HEK293 (cell line): ENCODE measurements at regions not wholly inside any gene's neighbourhood (a gene's known extent, or its start where the extent isn't known, plus 50 kb on each side); places are given as distances from the start of the nearest gene placed in this dataset.

Experiments used
- CTCF ChIA-PET: fragments of 350-600 bp; formaldehyde crosslinking; extraction: SDS; loops from one replicate; lab custom pipeline; 2021; ENCODE audit warnings: antibody characterized with exemption; lab: Yijun Ruan, JAX
- POLR2A ChIA-PET: fragments of 300-600 bp; formaldehyde crosslinking; extraction: SDS; loops from one replicate; lab custom pipeline; 2020; ENCODE audit warnings: antibody characterized with exemption, inconsistent platforms; lab: Yijun Ruan, JAX
- H3K27ac ChIP-seq: fragments of 200-500 bp; sonication (Bioruptor generic); 2 replicates; pipeline ENCODE4 v1.5.1; 2014; ENCODE audit warnings: low read depth, low read length, control low read depth, inconsistent platforms; ENCODE audit errors: extremely low read depth
- H3K36me3 ChIP-seq, 2 experiments: fragments of 200-500 bp in 1 of 2; sonication (Bioruptor generic) in 1 of 2; 1 replicate in 1 of 2; 2 replicates in 1 of 2; pipeline ENCODE4 v1.5.1; 2014 to 2017; ENCODE audit warnings: inconsistent platforms in 2 of 2, low read length in 2 of 2; ENCODE audit not compliant: control insufficient read depth in 2 of 2, insufficient read depth in 1 of 2
- H3K4me1 ChIP-seq: fragments of 200-500 bp; sonication (Bioruptor generic); 2 replicates; pipeline ENCODE4 v1.5.1; 2014; ENCODE audit warnings: mild to moderate bottlenecking, low read length, inconsistent platforms; ENCODE audit not compliant: control insufficient read depth, insufficient read depth
- H3K4me3 ChIP-seq: 2 replicates; pipeline ENCODE4 v1.5.1; 2011; ENCODE audit warnings: low read depth, mild to moderate bottlenecking, control low read depth, low read length, moderate library complexity
- H3K9me3 ChIP-seq: fragments of 200-500 bp; sonication (Bioruptor generic); 2 replicates; pipeline ENCODE4 v1.5.1; 2014; ENCODE audit warnings: low read depth, low read length, inconsistent platforms; ENCODE audit not compliant: control insufficient read depth, insufficient read depth
- EGR2 ChIP-seq: fragments of 450-650 bp; formaldehyde crosslinking; IDR thresholded peaks from 2 replicates; pipeline ENCODE4 v1.5.1; 2016; ENCODE audit warnings: low read depth, missing biosample characterization, missing genetic modification characterization
- FEZF1 ChIP-seq: fragments of 450-650 bp; formaldehyde crosslinking; IDR thresholded peaks from 2 replicates; pipeline ENCODE4 v1.5.1; 2016; ENCODE audit warnings: missing biosample characterization, missing genetic modification characterization
- HOXD13 ChIP-seq: sonication (generic); formaldehyde crosslinking; IDR thresholded peaks from 2 replicates; pipeline ENCODE4 v1.8.0; 2022; ENCODE audit warnings: missing genetic modification reagents, borderline replicate concordance
- IKZF3 ChIP-seq: fragments of 450-650 bp; IDR thresholded peaks from 2 replicates; pipeline ENCODE4 v1.5.0; 2018; ENCODE audit warnings: missing biosample characterization, mild to moderate bottlenecking, missing genetic modification characterization, moderate library complexity
- KLF1 ChIP-seq: fragments of 450-650 bp; formaldehyde crosslinking; IDR thresholded peaks from 2 replicates; pipeline ENCODE4 v1.5.1; 2016; ENCODE audit warnings: missing biosample characterization, missing genetic modification characterization
- KLF10 ChIP-seq: fragments of 450-650 bp; IDR thresholded peaks from 2 replicates; pipeline ENCODE4 v1.5.1; 2018; ENCODE audit warnings: missing biosample characterization, mild to moderate bottlenecking, missing genetic modification characterization
- ZFP3 ChIP-seq: fragments of 450-650 bp; formaldehyde crosslinking; IDR thresholded peaks from 2 replicates; pipeline ENCODE4 v1.5.1; 2016; ENCODE audit warnings: low read depth, missing biosample characterization, missing genetic modification characterization
- ZIC2 ChIP-seq: fragments of 450-650 bp; formaldehyde crosslinking; IDR thresholded peaks from 2 replicates; pipeline ENCODE4 v1.5.1; 2016; ENCODE audit warnings: missing biosample characterization, missing genetic modification characterization
- ZNF140 ChIP-seq: fragments of 450-650 bp; formaldehyde crosslinking; IDR thresholded peaks from 2 replicates; pipeline ENCODE4 v1.5.1; 2016; ENCODE audit warnings: missing biosample characterization, missing genetic modification characterization
- ZNF157 ChIP-seq: fragments of 450-650 bp; formaldehyde crosslinking; IDR thresholded peaks from 2 replicates; pipeline ENCODE4 v1.5.1; 2016; ENCODE audit warnings: missing biosample characterization, missing genetic modification characterization
- ZNF335 ChIP-seq: fragments of 450-650 bp; formaldehyde crosslinking; conservative IDR thresholded peaks from 2 replicates; pipeline ENCODE4 v1.5.1; 2016; ENCODE audit warnings: missing biosample characterization, missing genetic modification characterization
- ZNF529 ChIP-seq: fragments of 450-650 bp; formaldehyde crosslinking; IDR thresholded peaks from 2 replicates; pipeline ENCODE4 v1.5.1; 2017; ENCODE audit warnings: missing genetic modification characterization, missing biosample characterization; ENCODE audit not compliant: insufficient replicate concordance
- ZNF555 ChIP-seq: fragments of 450-650 bp; formaldehyde crosslinking; conservative IDR thresholded peaks from 2 replicates; pipeline ENCODE4 v1.5.1; 2017; ENCODE audit warnings: missing biosample characterization, mild to moderate bottlenecking, missing genetic modification characterization, inconsistent platforms
- ZNF596 ChIP-seq: fragments of 450-650 bp; IDR thresholded peaks from 2 replicates; pipeline ENCODE4 v1.5.0; 2018; ENCODE audit warnings: missing biosample characterization, mild to moderate bottlenecking, missing genetic modification characterization, moderate library complexity
- ZNF768 ChIP-seq: fragments of 450-650 bp; formaldehyde crosslinking; IDR thresholded peaks from 2 replicates; pipeline ENCODE4 v1.5.1; 2018; ENCODE audit warnings: missing biosample characterization, mild to moderate bottlenecking, missing genetic modification characterization
- ZNF792 ChIP-seq: fragments of 450-650 bp; formaldehyde crosslinking; IDR thresholded peaks from 2 replicates; pipeline ENCODE4 v1.5.1; 2016; ENCODE audit warnings: missing biosample characterization, missing genetic modification characterization
- ZSCAN16 ChIP-seq: fragments of 450-650 bp; formaldehyde crosslinking; IDR thresholded peaks from 2 replicates; pipeline ENCODE4 v1.5.1; 2016; ENCODE audit warnings: missing biosample characterization, missing genetic modification characterization
- TF ChIP-seq, protein P1 (sequence below): fragments of 450-650 bp; formaldehyde crosslinking; IDR thresholded peaks from 2 replicates; pipeline ENCODE4 v1.5.1; 2016; ENCODE audit warnings: missing biosample characterization, missing genetic modification characterization, low read depth
- TF ChIP-seq, protein P2 (sequence below): fragments of 450-650 bp; IDR thresholded peaks from 2 replicates; pipeline ENCODE4 v1.5.1; 2018; ENCODE audit warnings: missing biosample characterization, mild to moderate bottlenecking, missing genetic modification characterization
- TF ChIP-seq, protein P3 (sequence below): fragments of 450-650 bp; formaldehyde crosslinking; IDR thresholded peaks from 2 replicates; pipeline ENCODE4 v1.5.1; 2016; ENCODE audit warnings: missing biosample characterization, missing genetic modification characterization, borderline replicate concordance
- TF ChIP-seq, protein P4 (sequence below): fragments of 450-650 bp; formaldehyde crosslinking; IDR thresholded peaks from 2 replicates; pipeline ENCODE4 v1.5.1; 2016; ENCODE audit warnings: missing biosample characterization, missing genetic modification characterization
- TF ChIP-seq, protein P5 (sequence below): fragments of 450-650 bp; formaldehyde crosslinking; IDR thresholded peaks from 2 replicates; pipeline ENCODE4 v1.5.1; 2017; ENCODE audit warnings: missing biosample characterization, missing genetic modification characterization
- TF ChIP-seq, protein P6 (sequence below): fragments of 450-650 bp; formaldehyde crosslinking; IDR thresholded peaks from 2 replicates; pipeline ENCODE4 v1.5.1; 2016; ENCODE audit warnings: missing biosample characterization, missing genetic modification characterization, borderline replicate concordance

DNA sequence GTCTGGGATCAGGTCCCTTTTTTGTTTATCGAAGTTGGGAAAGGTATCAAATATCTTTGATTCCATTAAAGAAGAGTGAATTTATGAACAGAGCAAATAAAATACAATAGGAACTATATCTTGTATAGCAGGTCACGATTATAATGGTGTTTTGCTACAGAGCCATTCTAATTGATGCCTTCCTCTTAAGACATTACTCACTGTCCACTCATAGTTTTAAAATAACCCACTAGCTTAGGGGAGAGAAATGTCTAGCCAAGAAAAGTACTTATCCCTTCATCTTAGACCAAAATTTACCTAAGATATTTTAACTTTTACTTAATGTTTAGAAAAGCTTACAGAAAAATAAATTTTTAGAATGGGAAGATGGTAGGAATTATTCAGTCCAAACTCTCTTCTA lies 112.0 kb upstream of the PABPC4L start (continued):
- TF ChIP-seq ZIC2 (tag by site-specific recombination): no peak
- TF ChIP-seq ZNF596 (tag by site-specific recombination): no peak
- TF ChIP-seq ZNF792 (tag by site-specific recombination): no peak
- TF ChIP-seq, protein P1, sequence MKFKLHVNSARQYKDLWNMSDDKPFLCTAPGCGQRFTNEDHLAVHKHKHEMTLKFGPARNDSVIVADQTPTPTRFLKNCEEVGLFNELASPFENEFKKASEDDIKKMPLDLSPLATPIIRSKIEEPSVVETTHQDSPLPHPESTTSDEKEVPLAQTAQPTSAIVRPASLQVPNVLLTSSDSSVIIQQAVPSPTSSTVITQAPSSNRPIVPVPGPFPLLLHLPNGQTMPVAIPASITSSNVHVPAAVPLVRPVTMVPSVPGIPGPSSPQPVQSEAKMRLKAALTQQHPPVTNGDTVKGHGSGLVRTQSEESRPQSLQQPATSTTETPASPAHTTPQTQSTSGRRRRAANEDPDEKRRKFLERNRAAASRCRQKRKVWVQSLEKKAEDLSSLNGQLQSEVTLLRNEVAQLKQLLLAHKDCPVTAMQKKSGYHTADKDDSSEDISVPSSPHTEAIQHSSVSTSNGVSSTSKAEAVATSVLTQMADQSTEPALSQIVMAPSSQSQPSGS: no peak
- TF ChIP-seq ZNF335: no peak
- TF ChIP-seq KLF1: no peak

DNA sequence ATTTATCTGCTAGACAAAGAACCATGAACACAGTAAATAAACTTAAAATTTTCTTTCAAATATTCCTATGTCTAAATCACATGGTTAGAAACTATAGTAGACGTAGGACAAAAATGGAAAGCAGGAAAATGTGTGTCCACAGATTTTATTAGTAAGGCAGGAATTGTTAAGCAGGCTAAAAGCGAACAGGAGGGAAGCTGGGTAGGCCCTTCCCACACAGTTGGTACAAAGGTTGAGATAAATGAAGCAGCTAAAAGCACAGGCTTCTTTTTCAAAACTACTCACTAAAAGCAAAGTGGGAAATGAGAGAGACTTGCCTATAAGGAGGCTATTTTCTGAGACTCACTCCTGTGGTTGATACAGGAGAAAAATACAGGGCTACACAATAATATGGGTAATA lies 108.1 kb upstream of the PABPC4L start:
- ChIA-PET CTCF (no interaction called here), POLR2A (no interaction called here)
- H3K9me3 ChIP-seq: no peaks in the 10 kb centered on the region
- TF ChIP-seq, protein P2, sequence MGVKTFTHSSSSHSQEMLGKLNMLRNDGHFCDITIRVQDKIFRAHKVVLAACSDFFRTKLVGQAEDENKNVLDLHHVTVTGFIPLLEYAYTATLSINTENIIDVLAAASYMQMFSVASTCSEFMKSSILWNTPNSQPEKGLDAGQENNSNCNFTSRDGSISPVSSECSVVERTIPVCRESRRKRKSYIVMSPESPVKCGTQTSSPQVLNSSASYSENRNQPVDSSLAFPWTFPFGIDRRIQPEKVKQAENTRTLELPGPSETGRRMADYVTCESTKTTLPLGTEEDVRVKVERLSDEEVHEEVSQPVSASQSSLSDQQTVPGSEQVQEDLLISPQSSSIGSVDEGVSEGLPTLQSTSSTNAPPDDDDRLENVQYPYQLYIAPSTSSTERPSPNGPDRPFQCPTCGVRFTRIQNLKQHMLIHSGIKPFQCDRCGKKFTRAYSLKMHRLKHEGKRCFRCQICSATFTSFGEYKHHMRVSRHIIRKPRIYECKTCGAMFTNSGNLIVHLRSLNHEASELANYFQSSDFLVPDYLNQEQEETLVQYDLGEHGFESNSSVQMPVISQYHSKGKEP: no peak
- TF ChIP-seq KLF10 (no peak), EGR2 (tag by site-specific recombination) (no peak), ZNF555 (tag by site-specific recombination) (no peak), IKZF3 (tag by site-specific recombination) (no peak), ZNF157 (no peak), ZNF529 (no peak), ZNF140 (tag by site-specific recombination) (no peak), HOXD13 (CRISPR knock-in tag) (no peak), ZSCAN16 (tag by site-specific recombination) (no peak), FEZF1 (no peak), ZFP3 (no peak), ZNF768 (no peak)
- TF ChIP-seq, protein P3, sequence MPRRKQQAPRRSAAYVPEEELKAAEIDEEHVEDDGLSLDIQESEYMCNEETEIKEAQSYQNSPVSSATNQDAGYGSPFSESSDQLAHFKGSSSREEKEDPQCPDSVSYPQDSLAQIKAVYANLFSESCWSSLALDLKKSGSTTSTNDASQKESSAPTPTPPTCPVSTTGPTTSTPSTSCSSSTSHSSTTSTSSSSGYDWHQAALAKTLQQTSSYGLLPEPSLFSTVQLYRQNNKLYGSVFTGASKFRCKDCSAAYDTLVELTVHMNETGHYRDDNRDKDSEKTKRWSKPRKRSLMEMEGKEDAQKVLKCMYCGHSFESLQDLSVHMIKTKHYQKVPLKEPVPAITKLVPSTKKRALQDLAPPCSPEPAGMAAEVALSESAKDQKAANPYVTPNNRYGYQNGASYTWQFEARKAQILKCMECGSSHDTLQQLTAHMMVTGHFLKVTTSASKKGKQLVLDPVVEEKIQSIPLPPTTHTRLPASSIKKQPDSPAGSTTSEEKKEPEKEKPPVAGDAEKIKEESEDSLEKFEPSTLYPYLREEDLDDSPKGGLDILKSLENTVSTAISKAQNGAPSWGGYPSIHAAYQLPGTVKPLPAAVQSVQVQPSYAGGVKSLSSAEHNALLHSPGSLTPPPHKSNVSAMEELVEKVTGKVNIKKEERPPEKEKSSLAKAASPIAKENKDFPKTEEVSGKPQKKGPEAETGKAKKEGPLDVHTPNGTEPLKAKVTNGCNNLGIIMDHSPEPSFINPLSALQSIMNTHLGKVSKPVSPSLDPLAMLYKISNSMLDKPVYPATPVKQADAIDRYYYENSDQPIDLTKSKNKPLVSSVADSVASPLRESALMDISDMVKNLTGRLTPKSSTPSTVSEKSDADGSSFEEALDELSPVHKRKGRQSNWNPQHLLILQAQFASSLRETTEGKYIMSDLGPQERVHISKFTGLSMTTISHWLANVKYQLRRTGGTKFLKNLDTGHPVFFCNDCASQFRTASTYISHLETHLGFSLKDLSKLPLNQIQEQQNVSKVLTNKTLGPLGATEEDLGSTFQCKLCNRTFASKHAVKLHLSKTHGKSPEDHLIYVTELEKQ (tag by site-specific recombination): no peak
- TF ChIP-seq, protein P4, sequence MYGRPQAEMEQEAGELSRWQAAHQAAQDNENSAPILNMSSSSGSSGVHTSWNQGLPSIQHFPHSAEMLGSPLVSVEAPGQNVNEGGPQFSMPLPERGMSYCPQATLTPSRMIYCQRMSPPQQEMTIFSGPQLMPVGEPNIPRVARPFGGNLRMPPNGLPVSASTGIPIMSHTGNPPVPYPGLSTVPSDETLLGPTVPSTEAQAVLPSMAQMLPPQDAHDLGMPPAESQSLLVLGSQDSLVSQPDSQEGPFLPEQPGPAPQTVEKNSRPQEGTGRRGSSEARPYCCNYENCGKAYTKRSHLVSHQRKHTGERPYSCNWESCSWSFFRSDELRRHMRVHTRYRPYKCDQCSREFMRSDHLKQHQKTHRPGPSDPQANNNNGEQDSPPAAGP (tag by site-specific recombination): no peak
- TF ChIP-seq, protein P5, sequence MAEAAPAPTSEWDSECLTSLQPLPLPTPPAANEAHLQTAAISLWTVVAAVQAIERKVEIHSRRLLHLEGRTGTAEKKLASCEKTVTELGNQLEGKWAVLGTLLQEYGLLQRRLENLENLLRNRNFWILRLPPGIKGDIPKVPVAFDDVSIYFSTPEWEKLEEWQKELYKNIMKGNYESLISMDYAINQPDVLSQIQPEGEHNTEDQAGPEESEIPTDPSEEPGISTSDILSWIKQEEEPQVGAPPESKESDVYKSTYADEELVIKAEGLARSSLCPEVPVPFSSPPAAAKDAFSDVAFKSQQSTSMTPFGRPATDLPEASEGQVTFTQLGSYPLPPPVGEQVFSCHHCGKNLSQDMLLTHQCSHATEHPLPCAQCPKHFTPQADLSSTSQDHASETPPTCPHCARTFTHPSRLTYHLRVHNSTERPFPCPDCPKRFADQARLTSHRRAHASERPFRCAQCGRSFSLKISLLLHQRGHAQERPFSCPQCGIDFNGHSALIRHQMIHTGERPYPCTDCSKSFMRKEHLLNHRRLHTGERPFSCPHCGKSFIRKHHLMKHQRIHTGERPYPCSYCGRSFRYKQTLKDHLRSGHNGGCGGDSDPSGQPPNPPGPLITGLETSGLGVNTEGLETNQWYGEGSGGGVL (tag by site-specific recombination): no peak
- TF ChIP-seq, protein P6, sequence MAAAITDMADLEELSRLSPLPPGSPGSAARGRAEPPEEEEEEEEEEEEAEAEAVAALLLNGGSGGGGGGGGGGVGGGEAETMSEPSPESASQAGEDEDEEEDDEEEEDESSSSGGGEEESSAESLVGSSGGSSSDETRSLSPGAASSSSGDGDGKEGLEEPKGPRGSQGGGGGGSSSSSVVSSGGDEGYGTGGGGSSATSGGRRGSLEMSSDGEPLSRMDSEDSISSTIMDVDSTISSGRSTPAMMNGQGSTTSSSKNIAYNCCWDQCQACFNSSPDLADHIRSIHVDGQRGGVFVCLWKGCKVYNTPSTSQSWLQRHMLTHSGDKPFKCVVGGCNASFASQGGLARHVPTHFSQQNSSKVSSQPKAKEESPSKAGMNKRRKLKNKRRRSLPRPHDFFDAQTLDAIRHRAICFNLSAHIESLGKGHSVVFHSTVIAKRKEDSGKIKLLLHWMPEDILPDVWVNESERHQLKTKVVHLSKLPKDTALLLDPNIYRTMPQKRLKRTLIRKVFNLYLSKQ: no peak
- H3K36me3 ChIP-seq: no peaks in the 10 kb centered on the region
- H3K4me1 ChIP-seq: no peaks in the 10 kb centered on the region
- H3K27ac ChIP-seq: no peak overlapping the region
- H3K4me3 ChIP-seq: no peak overlapping the region
